ENCODE measurements at regions not wholly inside any gene's neighbourhood (a gene's known extent, or its start where the extent isn't known, plus 50 kb on each side); places are given as distances from the start of the nearest gene placed in this dataset.

GRCh38 chr15:39313881-39314280, 267.0 kb upstream of the THBS1 start:
- TF ChIP-seq CEBPB (IDR thresholded peaks at IDR 0.05; ENCODE audit: low read depth, low read length) (no peak), CTCF (IDR thresholded peaks at IDR 0.05; ENCODE audit: control extremely low read depth in 1 of 3, insufficient read depth in 1 of 3, low read depth in 1 of 3, low read length in 3 of 3) (no peak), TAF1 (IDR thresholded peaks at IDR 0.05; ENCODE audit: low read depth, low read length) (no peak), TEAD4 (IDR thresholded peaks at IDR 0.05; ENCODE audit: low read depth, low read length) (no peak), SAP30 (IDR thresholded peaks at IDR 0.05; ENCODE audit: insufficient read depth, insufficient replicate concordance, low read length) (no peak), SIN3A (conservative IDR thresholded peaks at IDR 0.05 in 1 of 2, IDR thresholded peaks at IDR 0.05 in 1 of 2; ENCODE audit: low read depth in 1 of 2, low read length in 2 of 2) (no peak), ZNF274 (IDR thresholded peaks at IDR 0.05; ENCODE audit: borderline replicate concordance, extremely low read depth, low read length) (no peak), GTF2F1 (IDR thresholded peaks at IDR 0.05; ENCODE audit: borderline replicate concordance, low read depth, low read length) (no peak), NANOG (IDR thresholded peaks at IDR 0.05; ENCODE audit: insufficient read depth, low read depth, low read length, poor library complexity, severe bottlenecking) (no peak), YY1 (IDR thresholded peaks at IDR 0.05; ENCODE audit: low read depth, low read length) (no peak), RFX5 (IDR thresholded peaks at IDR 0.05; ENCODE audit: borderline replicate concordance, low read depth, low read length) (no peak), POLR2A (IDR thresholded peaks at IDR 0.05; ENCODE audit: control extremely low read depth in 1 of 2, low read depth in 2 of 2, low read length in 2 of 2) (no peak), ASH2L (IDR thresholded peaks at IDR 0.05; ENCODE audit: low read length) (no peak)
